Ishikawa (cell line): ENCODE measurements at regions not wholly inside any gene's neighbourhood (a gene's known extent, or its start where the extent isn't known, plus 50 kb on each side); places are given as distances from the start of the nearest gene placed in this dataset.

Source experiments
- CEBPB ChIP-seq: IDR thresholded peaks from 2 replicates; pipeline ENCODE4 v1.6.1; 2012
- CREB1 ChIP-seq: IDR thresholded peaks from 2 replicates; pipeline ENCODE4 v1.6.1; 2012; ENCODE audit warnings: low read depth
- EGR1 ChIP-seq: IDR thresholded peaks from 2 replicates; pipeline ENCODE4 v1.6.1; 2012
- EP300 ChIP-seq: IDR thresholded peaks from 2 replicates; pipeline ENCODE4 v1.6.1; 2012; ENCODE audit warnings: borderline replicate concordance
- FOXM1 ChIP-seq: IDR thresholded peaks from 2 replicates; pipeline ENCODE4 v1.6.1; 2012; ENCODE audit warnings: low read depth, borderline replicate concordance
- MAX ChIP-seq: IDR thresholded peaks from 2 replicates; pipeline ENCODE4 v1.6.1; 2012
- NFIC ChIP-seq: IDR thresholded peaks from 2 replicates; pipeline ENCODE4 v1.6.1; 2012
- RAD21 ChIP-seq: IDR thresholded peaks from 2 replicates; pipeline ENCODE4 v1.6.1; 2012; ENCODE audit warnings: low read depth
- REST ChIP-seq: IDR thresholded peaks from 2 replicates; pipeline ENCODE4 v1.6.1; 2012; ENCODE audit warnings: low read depth, mild to moderate bottlenecking
- TAF1 ChIP-seq: IDR thresholded peaks from 2 replicates; pipeline ENCODE4 v1.6.1; 2012; ENCODE audit warnings: low read depth, mild to moderate bottlenecking
- TCF12 ChIP-seq: IDR thresholded peaks from 2 replicates; pipeline ENCODE4 v1.6.1; 2012; ENCODE audit warnings: low read depth
- TEAD4 ChIP-seq: IDR thresholded peaks from 2 replicates; pipeline ENCODE4 v1.6.1; 2012
- USF1 ChIP-seq: IDR thresholded peaks from 2 replicates; pipeline ENCODE4 v1.6.1; 2012
- YY1 ChIP-seq: IDR thresholded peaks from 2 replicates; pipeline ENCODE4 v1.6.1; 2012; ENCODE audit warnings: low read depth
- ZBTB7A ChIP-seq: IDR thresholded peaks from 2 replicates; pipeline ENCODE4 v1.6.1; 2012; ENCODE audit warnings: low read depth

GRCh38 chr3:102827386-102827785 lies 392.6 kb downstream of the ZPLD1 start:
- TF ChIP-seq MAX (no peak), RAD21 (no peak), TCF12 (no peak), EP300 (no peak), USF1 (no peak), CEBPB (no peak), EGR1 (no peak), TEAD4 (no peak), FOXM1 (no peak), NFIC (no peak), TAF1 (no peak)

- TF ChIP-seq USF1 = no peak
Measured at GRCh38 chr3:102830415-102830814, 395.6 kb downstream of the ZPLD1 start.

- TF ChIP-seq RAD21 (no peak), YY1 (no peak), TEAD4 (no peak), REST (no peak), CEBPB (no peak), TAF1 (no peak), ZBTB7A (no peak), NFIC (no peak), FOXM1 (no peak)
Measured at GRCh38 chr3:102841866-102842265, 407.1 kb downstream of the ZPLD1 start.

GRCh38 chr3:102866845-102867244 lies 432.0 kb downstream of the ZPLD1 start:
- TF ChIP-seq TEAD4 = no peak
- TF ChIP-seq REST = no peak
- no peak for TF ChIP-seq TCF12
- no peak for TF ChIP-seq EP300
- no peak for TF ChIP-seq MAX
- no peak for TF ChIP-seq CEBPB
- TF ChIP-seq USF1 = no peak
- TF ChIP-seq CREB1 = no peak
- no peak for TF ChIP-seq EGR1
- no peak for TF ChIP-seq FOXM1
- TF ChIP-seq TAF1 = no peak
- TF ChIP-seq NFIC = no peak
- TF ChIP-seq YY1 = no peak

- TF ChIP-seq MAX (no peak), EP300 (no peak), TEAD4 (no peak), EGR1 (no peak), CREB1 (no peak)
Measured at GRCh38 chr3:102883515-102883914, 448.7 kb downstream of the ZPLD1 start.

- TF ChIP-seq EGR1 = no peak
- no peak for TF ChIP-seq CEBPB
- TF ChIP-seq TEAD4 = no peak
- TF ChIP-seq MAX = no peak
- TF ChIP-seq NFIC = no peak
- no peak for TF ChIP-seq USF1
- TF ChIP-seq TCF12 = no peak
- no peak for TF ChIP-seq CREB1
Measured at GRCh38 chr3:102885289-102885688, 450.5 kb downstream of the ZPLD1 start.
